Natural killer cell (primary cell): ENCODE measurements at regions not wholly inside any gene's neighbourhood (a gene's known extent, or its start where the extent isn't known, plus 50 kb on each side); places are given as distances from the start of the nearest gene placed in this dataset.

Experiments
- ATAC-seq, 3 donors: fragments of 150-1000 bp in 2 of 3; fragments of 200-7000 bp in 1 of 3; cut with Tn5 transposase; 1 replicate in 1 of 3; 2 replicates in 2 of 3; pipeline ENCODE4 v1.10.0; 2021; ENCODE audit warnings: mild to moderate bottlenecking in 2 of 3, moderate library complexity in 2 of 3
- DNase-seq, 2 donors: peaks; one replicate each; pipeline versions ENCODE4 v3.0.0 to v3.0.0-alpha.2; 2013 to 2021; ENCODE audit warnings: mixed read lengths in 1 of 2
- H3K27ac ChIP-seq: one replicate; pipeline ENCODE4 v1.5.1; 2013; ENCODE audit warnings: mild to moderate bottlenecking, low read length
- H3K27me3 ChIP-seq: one replicate; pipeline ENCODE4 v1.6.1; 2013; ENCODE audit warnings: low read length; ENCODE audit not compliant: control insufficient read depth, insufficient read depth
- H3K36me3 ChIP-seq: one replicate; pipeline ENCODE4 v1.6.1; 2013; ENCODE audit warnings: low read length; ENCODE audit not compliant: control insufficient read depth, insufficient read depth
- H3K4me1 ChIP-seq: one replicate; pipeline ENCODE4 v1.6.1; 2013; ENCODE audit warnings: low read length; ENCODE audit not compliant: control insufficient read depth, insufficient read depth
- H3K4me3 ChIP-seq: one replicate; pipeline ENCODE4 v1.5.1; 2013; ENCODE audit warnings: low read length
- H3K9me3 ChIP-seq: one replicate; pipeline ENCODE4 v1.6.1; 2013; ENCODE audit warnings: low read length; ENCODE audit not compliant: control insufficient read depth, insufficient read depth
- H3K27ac Mint-ChIP-seq, 2 donors: one replicate each; pipeline ENCODE4 v1.8.0; 2022; ENCODE audit warnings: mild to moderate bottlenecking in 2 of 2, mixed read lengths in 2 of 2, moderate library complexity in 1 of 2
- H3K27me3 Mint-ChIP-seq, 2 donors: one replicate each; pipeline ENCODE4 v1.8.0; 2022; ENCODE audit warnings: low read depth in 2 of 2, mixed read lengths in 2 of 2
- H3K36me3 Mint-ChIP-seq: one replicate; pipeline ENCODE4 v1.8.0; 2022; ENCODE audit warnings: mixed read lengths
- H3K4me1 Mint-ChIP-seq, 2 donors: one replicate each; pipeline ENCODE4 v1.8.0; 2022; ENCODE audit warnings: mixed read lengths in 2 of 2
- H3K4me3 Mint-ChIP-seq: one replicate; pipeline ENCODE4 v1.8.0; 2022; ENCODE audit warnings: mild to moderate bottlenecking, moderate library complexity, mixed read lengths
- H3K9me3 Mint-ChIP-seq, 2 donors: one replicate each; pipeline ENCODE4 v1.8.0; 2022; ENCODE audit warnings: mixed read lengths in 2 of 2
- CTCF ChIP-seq: fragments of 200-600 bp; IDR thresholded peaks from one replicate; pipeline ENCODE4 v1.8.0; 2022; ENCODE audit warnings: antibody characterized with exemption
- WGBS: methylation state at CpG from one replicate; pipeline ENCODE4 v1.1.7; 2013; ENCODE audit warnings: missing lambda C conversion rate; ENCODE audit not compliant: insufficient coverage; 5-methylcytosine and 5-hydroxymethylcytosine counted together
- intact Hi-C: fragments of 100-400 bp; cut with micrococcal nuclease; formaldehyde crosslinking; loops from one replicate; pipeline ENCODE4 v1.14.2; 2022

DNA sequence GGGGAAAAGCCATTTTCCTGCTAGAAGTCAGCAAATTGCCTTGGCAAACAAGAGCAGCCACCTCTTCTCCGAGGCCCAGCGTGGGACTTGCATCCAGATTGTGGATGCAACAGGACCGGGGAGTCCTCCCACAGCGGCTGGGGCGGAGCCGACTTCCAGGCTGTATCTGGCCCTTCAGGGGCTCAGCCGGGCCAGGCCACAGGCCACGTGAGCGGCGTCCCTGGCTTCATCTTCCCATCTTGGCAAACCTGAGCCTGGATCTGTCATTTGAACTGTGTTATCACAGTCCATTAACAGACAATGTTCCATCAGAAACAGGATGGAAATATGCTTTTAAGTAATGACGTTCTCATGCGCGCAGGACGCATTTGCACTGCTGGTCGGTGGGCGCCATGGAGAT, 483.5 kb upstream of the SALL3 start:
- WGBS, result 91% methylated on average over 16 of the region's 16 CpGs
- TF ChIP-seq CTCF, result no peak
- no peaks in the 10 kb centered on the region for H3K36me3 ChIP-seq

DNA sequence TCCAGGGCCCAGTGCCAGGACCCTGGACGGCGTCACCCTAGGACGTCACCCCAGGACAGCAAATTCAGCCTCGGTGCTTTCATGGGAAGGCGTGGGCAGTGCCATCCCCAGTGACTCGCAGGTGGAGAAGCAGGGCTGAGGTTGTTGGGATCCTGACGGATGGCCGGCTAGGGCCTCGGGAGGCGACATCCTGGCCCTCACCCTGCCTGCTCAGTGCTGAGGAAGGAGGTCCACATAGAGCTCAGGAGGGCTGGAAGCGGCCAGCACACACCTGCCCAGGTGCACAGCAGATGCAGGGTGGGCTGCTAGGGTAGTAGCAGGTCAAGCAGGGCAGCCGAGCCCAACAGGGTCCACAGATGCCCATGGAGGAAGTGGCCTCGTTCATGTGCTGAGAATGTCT, 482.0 kb upstream of the SALL3 start:
- no peaks in the 10 kb centered on the region for H3K36me3 ChIP-seq
- ATAC-seq (no peak), DNase-seq (no peak)
- Mint-ChIP-seq H3K36me3 (no peaks in the 10 kb centered on the region), H3K4me3 (no peak overlapping the region), H3K4me1 (no peaks in the 10 kb centered on the region), H3K9me3 (no peaks in the 10 kb centered on the region), H3K27ac (no peak overlapping the region), H3K27me3 (peaks cover 0 to 2% of the 10 kb centered on the region in 2 donors)
- intact Hi-C loops, result no loop called here
- no peaks in the 10 kb centered on the region for H3K4me1 ChIP-seq
- 85% methylated on average over 13 of the region's 13 CpGs for WGBS
- H3K27ac ChIP-seq, result no peak overlapping the region
- H3K4me3 ChIP-seq, result no peak overlapping the region
- no peak for TF ChIP-seq CTCF
- no peaks in the 10 kb centered on the region for H3K27me3 ChIP-seq
- H3K9me3 ChIP-seq, result peaks cover 3% of the 10 kb centered on the region

More for the DNA sequence above, 483.5 kb upstream of the SALL3 start:
- H3K27me3 ChIP-seq, result no peaks in the 10 kb centered on the region
- H3K4me3 ChIP-seq, result no peak overlapping the region
- intact Hi-C loops, result no loop called here
- H3K27ac ChIP-seq, result no peak overlapping the region
- no peak overlapping the region for H3K27ac Mint-ChIP-seq
- no peaks in the 10 kb centered on the region for H3K9me3 Mint-ChIP-seq
- peaks cover 0 to 2% of the 10 kb centered on the region in 2 donors for H3K27me3 Mint-ChIP-seq
- no peaks in the 10 kb centered on the region for H3K9me3 ChIP-seq
- no peaks in the 10 kb centered on the region for H3K4me1 ChIP-seq
- DNase-seq, result no peak
- no peaks in the 10 kb centered on the region for H3K4me1 Mint-ChIP-seq
- no peak for ATAC-seq
- no peaks in the 10 kb centered on the region for H3K36me3 Mint-ChIP-seq
- no peak overlapping the region for H3K4me3 Mint-ChIP-seq

GRCh38 chr18:78499586-78499985, 480.0 kb upstream of the SALL3 start:
- WGBS, result 93% methylated on average over 15 of the region's 15 CpGs
- no peaks in the 10 kb centered on the region for H3K36me3 ChIP-seq
- Mint-ChIP-seq H3K27me3 (peaks cover 0 to 2% of the 10 kb centered on the region in 2 donors), H3K36me3 (no peaks in the 10 kb centered on the region), H3K9me3 (no peaks in the 10 kb centered on the region), H3K27ac (no peak overlapping the region), H3K4me1 (no peaks in the 10 kb centered on the region), H3K4me3 (no peak overlapping the region)
- no peak for DNase-seq
- H3K27ac ChIP-seq, result no peak overlapping the region
- TF ChIP-seq CTCF, result no peak
- H3K4me1 ChIP-seq, result no peaks in the 10 kb centered on the region
- H3K9me3 ChIP-seq, result peaks cover 14% of the 10 kb centered on the region
- H3K27me3 ChIP-seq, result no peaks in the 10 kb centered on the region
- no peak overlapping the region for H3K4me3 ChIP-seq
- intact Hi-C loops, result no loop called here
- no peak for ATAC-seq

DNA sequence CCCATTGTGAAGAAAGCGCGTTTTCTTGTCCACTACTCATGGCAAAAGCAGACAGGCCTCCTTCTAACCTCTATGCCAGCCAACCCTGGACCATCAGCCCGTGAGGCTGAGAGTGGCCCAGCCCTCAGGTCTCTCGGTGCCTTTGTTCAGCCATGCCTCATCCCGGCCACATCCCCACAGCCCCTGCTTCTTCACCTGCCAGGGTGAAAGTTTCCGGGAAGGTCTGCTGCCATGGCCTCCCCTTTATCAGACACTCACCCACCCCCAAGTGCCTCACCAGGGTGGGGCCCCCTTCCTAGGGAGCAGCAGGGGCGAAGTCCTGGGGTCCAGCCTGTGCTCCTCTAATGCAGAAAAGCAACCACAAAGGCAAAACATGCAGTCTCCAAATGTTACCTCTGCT, 478.4 kb upstream of the SALL3 start:
- Histone ChIP-seq H3K36me3 (no peaks in the 10 kb centered on the region), H3K9me3 (peaks cover 14% of the 10 kb centered on the region), H3K4me1 (no peaks in the 10 kb centered on the region), H3K27me3 (no peaks in the 10 kb centered on the region), H3K27ac (no peak overlapping the region), H3K4me3 (no peak overlapping the region)
- no peaks in the 10 kb centered on the region for H3K36me3 Mint-ChIP-seq
- H3K4me3 Mint-ChIP-seq, result no peak overlapping the region
- H3K4me1 Mint-ChIP-seq, result no peaks in the 10 kb centered on the region
- TF ChIP-seq CTCF, result no peak
- peaks cover 0 to 2% of the 10 kb centered on the region in 2 donors for H3K27me3 Mint-ChIP-seq
- DNase-seq (no peak), ATAC-seq (no peak)
- H3K27ac Mint-ChIP-seq, result no peak overlapping the region
- 90% methylated on average over 7 of the region's 7 CpGs for WGBS
- intact Hi-C loops, result no loop called here
- no peaks in the 10 kb centered on the region for H3K9me3 Mint-ChIP-seq
